ENCODE measurements at regions not wholly inside any gene's neighbourhood (a gene's known extent, or its start where the extent isn't known, plus 50 kb on each side); places are given as distances from the start of the nearest gene placed in this dataset.

DNA sequence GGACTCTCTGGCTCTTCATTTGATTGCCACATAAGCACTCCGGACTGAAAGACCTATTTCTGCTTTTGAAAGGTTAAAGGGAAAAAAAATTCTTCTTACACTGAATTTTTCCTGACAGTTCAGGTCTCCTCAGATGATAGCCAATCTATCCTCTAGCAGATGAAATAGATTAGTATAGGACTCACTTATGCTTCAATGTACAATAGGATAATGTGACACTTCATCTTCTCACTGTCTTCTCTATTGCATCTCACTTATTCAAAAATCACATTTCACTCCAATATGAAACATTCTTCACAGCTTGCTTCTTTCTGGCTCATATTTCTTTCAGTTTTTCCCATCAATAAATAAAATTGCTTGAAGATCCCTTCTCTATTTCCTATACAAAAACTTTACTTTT lies 860.9 kb upstream of the SLITRK6 start:
- no peaks in the 10 kb centered on the region for H3K27me3 ChIP-seq (ENCODE audit: control insufficient read depth, insufficient read depth, low read length)
- H3K27ac ChIP-seq (ENCODE audit: low read length) = no peak overlapping the region
- ChIA-PET CTCF (no interaction called here), POLR2A (no interaction called here)
- no peak overlapping the region for H3K4me3 ChIP-seq (ENCODE audit: low read depth in 2 of 2, low read length in 2 of 2)
- intact Hi-C loops (cut with micrococcal nuclease; ENCODE audit: unreplicated experiment) (no loop called here), in situ Hi-C loops (cut with HindIII; ENCODE audit: low pct_unique_long_range_greater_than_20kb, low sequenced_read_pairs) (no loop called here)
- no peaks in the 10 kb centered on the region for H3K4me1 ChIP-seq (ENCODE audit: control insufficient read depth, insufficient read depth, low read length)
- H3K36me3 ChIP-seq (ENCODE audit: control insufficient read depth, insufficient read depth, low read length) = no peaks in the 10 kb centered on the region
- ATAC-seq (no peak), DNase-seq (ENCODE audit: low read depth, low spot score) (no peak)
- no peaks in the 10 kb centered on the region; the same call in 1 of the 2 replicates for H3K9me3 ChIP-seq (ENCODE audit: control insufficient read depth, insufficient read depth, low read depth, low read length)
- BruUV-seq (replicated peaks) = no TSS peak
- TF ChIP-seq TCF7L2 (IDR thresholded peaks at IDR 0.05; ENCODE audit: low read depth, low read length) = no peak
- TF ChIP-seq REST (IDR thresholded peaks at IDR 0.05; ENCODE audit: insufficient read depth in 1 of 2, low read depth in 2 of 2, low read length in 1 of 2) = no peak
- no peak for TF ChIP-seq POLR2AphosphoS5 (IDR thresholded peaks at IDR 0.05; ENCODE audit: low read depth, low read length)
- no peak for TF ChIP-seq SIN3A (IDR thresholded peaks at IDR 0.05; ENCODE audit: borderline replicate concordance, insufficient read depth, low read depth, low read length)
- TF ChIP-seq CTCF (IDR thresholded peaks at IDR 0.05) = no peak

- H3K9me3 ChIP-seq (ENCODE audit: control insufficient read depth, insufficient read depth, low read depth, low read length) = no peaks in the 10 kb centered on the region; the same call in 1 of the 2 replicates
- BruUV-seq (replicated peaks) = no TSS peak
- no peak overlapping the region for H3K4me3 ChIP-seq (ENCODE audit: low read depth in 2 of 2, low read length in 2 of 2)
- TF ChIP-seq POLR2AphosphoS5 (IDR thresholded peaks at IDR 0.05; ENCODE audit: low read depth, low read length) = no peak
- no peak for TF ChIP-seq TCF7L2 (IDR thresholded peaks at IDR 0.05; ENCODE audit: low read depth, low read length)
- no peak for TF ChIP-seq CTCF (IDR thresholded peaks at IDR 0.05)
- TF ChIP-seq REST (IDR thresholded peaks at IDR 0.05; ENCODE audit: insufficient read depth in 1 of 2, low read depth in 2 of 2, low read length in 1 of 2) = no peak
- TF ChIP-seq SIN3A (IDR thresholded peaks at IDR 0.05; ENCODE audit: borderline replicate concordance, insufficient read depth, low read depth, low read length) = no peak
- DNase-seq (ENCODE audit: low read depth, low spot score) = no peak
- no peak overlapping the region for H3K27ac ChIP-seq (ENCODE audit: low read length)
- ATAC-seq = no peak
- POLR2A ChIA-PET = no interaction called here
- in situ Hi-C loops (cut with HindIII; ENCODE audit: low pct_unique_long_range_greater_than_20kb, low sequenced_read_pairs) (no loop called here), intact Hi-C loops (cut with micrococcal nuclease; ENCODE audit: unreplicated experiment) (no loop called here)
- CTCF ChIA-PET = no interaction called here
- no peaks in the 10 kb centered on the region for H3K36me3 ChIP-seq (ENCODE audit: control insufficient read depth, insufficient read depth, low read length)
- H3K27me3 ChIP-seq (ENCODE audit: control insufficient read depth, insufficient read depth, low read length) = no peaks in the 10 kb centered on the region
- H3K4me1 ChIP-seq (ENCODE audit: control insufficient read depth, insufficient read depth, low read length) = no peaks in the 10 kb centered on the region
Measured at GRCh38 chr13:86665842-86666241, 866.6 kb upstream of the SLITRK6 start.
